Sigmoid colon (tissue), 4 donors: ENCODE measurements at regions not wholly inside any gene's neighbourhood (a gene's known extent, or its start where the extent isn't known, plus 50 kb on each side); places are given as distances from the start of the nearest gene placed in this dataset.

Experiments used
- POLR2A ChIP-seq, 2 donors: fragments of 450-650 bp; IDR thresholded peaks; one replicate each; pipeline ENCODE4 v1.6.1; 2016; ENCODE audit warnings: antibody characterized with exemption in 2 of 2, mild to moderate bottlenecking in 2 of 2, moderate library complexity in 2 of 2
- POLR2AphosphoS5 ChIP-seq, 4 donors: sonication (generic); formaldehyde crosslinking; IDR thresholded peaks; one replicate each; pipeline ENCODE4 v1.6.1; 2017; ENCODE audit warnings: antibody characterized with exemption in 4 of 4
- TF ChIP-seq, protein P1 (sequence below), 4 experiments: fragments of 450-650 bp in 3 of 4; fragments of 200-600 bp in 1 of 4; IDR thresholded peaks; one replicate each; pipeline ENCODE4 v1.5.1; 2016 to 2019; ENCODE audit warnings: antibody characterized with exemption in 4 of 4, mild to moderate bottlenecking in 3 of 4, moderate library complexity in 2 of 4

DNA sequence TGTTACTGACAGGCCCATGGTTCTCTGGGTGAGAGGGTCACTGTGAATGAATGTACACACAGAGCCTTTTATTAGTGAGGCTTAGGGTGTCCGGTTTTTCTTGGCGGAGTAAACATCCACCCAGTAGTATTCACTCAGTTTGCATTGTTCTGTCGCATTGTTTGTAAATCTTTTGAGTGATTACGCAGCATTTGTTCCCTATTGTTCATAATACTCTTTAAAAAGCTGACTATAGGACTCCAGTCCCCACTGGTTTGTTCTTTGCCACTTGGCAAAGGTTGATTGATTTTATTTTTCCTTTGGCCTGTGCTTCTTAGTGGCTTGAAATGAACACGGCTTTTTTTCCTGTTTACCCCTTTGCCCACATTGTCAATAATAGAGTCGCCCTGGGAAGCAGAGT is 130.1 kb upstream of the ESR1 start:
- TF ChIP-seq, protein P1, sequence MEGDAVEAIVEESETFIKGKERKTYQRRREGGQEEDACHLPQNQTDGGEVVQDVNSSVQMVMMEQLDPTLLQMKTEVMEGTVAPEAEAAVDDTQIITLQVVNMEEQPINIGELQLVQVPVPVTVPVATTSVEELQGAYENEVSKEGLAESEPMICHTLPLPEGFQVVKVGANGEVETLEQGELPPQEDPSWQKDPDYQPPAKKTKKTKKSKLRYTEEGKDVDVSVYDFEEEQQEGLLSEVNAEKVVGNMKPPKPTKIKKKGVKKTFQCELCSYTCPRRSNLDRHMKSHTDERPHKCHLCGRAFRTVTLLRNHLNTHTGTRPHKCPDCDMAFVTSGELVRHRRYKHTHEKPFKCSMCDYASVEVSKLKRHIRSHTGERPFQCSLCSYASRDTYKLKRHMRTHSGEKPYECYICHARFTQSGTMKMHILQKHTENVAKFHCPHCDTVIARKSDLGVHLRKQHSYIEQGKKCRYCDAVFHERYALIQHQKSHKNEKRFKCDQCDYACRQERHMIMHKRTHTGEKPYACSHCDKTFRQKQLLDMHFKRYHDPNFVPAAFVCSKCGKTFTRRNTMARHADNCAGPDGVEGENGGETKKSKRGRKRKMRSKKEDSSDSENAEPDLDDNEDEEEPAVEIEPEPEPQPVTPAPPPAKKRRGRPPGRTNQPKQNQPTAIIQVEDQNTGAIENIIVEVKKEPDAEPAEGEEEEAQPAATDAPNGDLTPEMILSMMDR (IDR thresholded peaks at IDR 0.05), result no peak
- TF ChIP-seq POLR2AphosphoS5 (IDR thresholded peaks at IDR 0.05), result no peak
- TF ChIP-seq POLR2A (IDR thresholded peaks at IDR 0.05), result no peak
